ENCODE measurements at regions not wholly inside any gene's neighbourhood (a gene's known extent, or its start where the extent isn't known, plus 50 kb on each side); places are given as distances from the start of the nearest gene placed in this dataset.
A peak's percentile ranks its signal among the peaks of the same experiment; 100 is the strongest.

GRCh38 chr7:27362026-27362425, 119.4 kb downstream of the EVX1 start:
- DNase-seq (ENCODE audit: low read depth): no peak

DNA sequence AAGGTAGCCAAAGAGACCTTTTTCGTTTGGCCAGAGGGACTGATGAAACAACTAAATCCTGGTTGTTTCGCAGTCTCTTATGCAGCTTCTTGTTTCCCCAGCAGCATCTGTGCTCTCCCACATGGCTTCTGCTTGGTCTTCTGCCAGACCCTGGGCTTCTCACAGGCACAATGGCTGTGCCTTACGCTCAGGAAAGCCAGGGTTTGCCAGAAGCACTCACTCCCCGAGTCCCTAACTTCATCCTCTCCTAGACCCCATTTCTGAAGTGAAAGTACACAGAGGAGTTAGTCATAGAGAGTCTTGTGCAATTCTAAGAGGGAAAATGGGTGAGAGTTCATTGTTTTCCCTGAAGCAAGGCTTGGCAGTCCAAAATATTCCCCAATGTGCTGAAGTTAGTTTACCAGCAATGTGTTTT, 121.7 kb downstream of the EVX1 start:
- peak; percentile 51 for DNase-seq (ENCODE audit: low read depth)

- DNase-seq (ENCODE audit: low read depth): no peak
These were observed 124.8 kb downstream of the EVX1 start for GRCh38 chr7:27367179-27367932.

- DNase-seq (ENCODE audit: low read depth): no peak
These were observed 125.4 kb downstream of the EVX1 start for GRCh38 chr7:27367933-27368549.

DNA sequence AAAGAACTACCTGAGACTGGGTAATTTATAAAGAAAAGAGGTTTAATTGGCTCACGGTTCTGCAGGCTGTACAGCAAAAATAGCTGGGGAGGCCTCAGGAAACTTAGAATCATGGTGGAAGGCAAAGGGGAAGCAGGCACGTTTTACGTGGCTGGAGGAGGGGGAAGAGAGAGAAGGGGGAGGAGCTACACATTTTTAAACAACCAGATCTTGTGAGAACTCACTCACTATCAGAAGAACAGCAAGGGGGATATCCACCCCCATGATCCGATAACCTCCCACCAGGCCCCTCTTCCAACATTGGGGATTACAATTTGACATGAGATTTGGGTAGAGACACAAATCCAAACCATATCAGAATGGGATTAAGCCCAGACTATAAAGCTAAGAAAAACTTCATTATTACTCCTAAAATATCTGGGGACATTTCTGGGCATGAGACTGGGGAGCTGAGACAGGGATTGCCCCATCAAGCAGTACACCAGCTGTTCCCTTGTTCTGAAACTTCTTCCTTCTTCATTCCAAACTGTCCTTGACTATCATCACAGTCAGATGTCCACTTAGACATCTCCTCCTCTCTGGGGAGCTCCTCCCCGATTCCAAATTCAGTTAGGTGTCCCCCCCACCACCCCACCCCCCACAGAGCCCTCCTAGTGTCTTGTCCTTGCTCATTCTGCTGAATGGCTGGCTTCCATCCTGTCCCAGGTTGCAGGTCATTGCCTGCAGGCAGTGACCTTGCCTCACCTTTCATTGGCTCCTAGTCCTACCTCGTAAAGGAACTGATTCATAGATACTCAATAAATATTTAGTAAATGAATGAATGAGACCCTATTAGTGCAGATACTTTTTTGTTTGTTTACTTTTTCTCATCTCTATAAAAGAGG, 132.6 kb downstream of the EVX1 start:
- DNase-seq (ENCODE audit: low read depth): no peak

- DNase-seq (ENCODE audit: low read depth): no peak
These were observed 133.4 kb downstream of the EVX1 start for GRCh38 chr7:27375958-27376357.

DNA sequence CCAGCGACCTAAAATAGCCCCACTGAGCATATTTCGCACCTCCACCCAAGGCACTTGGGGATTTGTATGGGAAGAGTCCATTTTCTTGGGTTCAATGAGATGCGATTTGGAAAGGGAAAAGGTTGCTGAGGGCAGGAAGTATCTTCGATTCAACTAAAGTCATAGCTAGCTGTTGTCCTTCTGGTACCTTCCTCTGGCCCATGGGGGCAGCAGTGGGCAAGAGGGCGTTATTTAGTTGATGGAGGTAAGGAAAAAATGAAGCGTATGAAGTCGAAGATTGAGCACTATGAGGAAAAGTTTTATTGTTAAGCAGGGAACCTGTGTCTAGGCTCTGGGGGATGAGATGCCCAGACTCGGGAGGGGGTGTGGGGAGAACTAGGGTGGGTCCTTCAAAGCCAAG, 135.4 kb downstream of the EVX1 start:
- DNase-seq (ENCODE audit: low read depth): no peak

- no peak for DNase-seq (ENCODE audit: low read depth)
These were observed 139.7 kb downstream of the EVX1 start for GRCh38 chr7:27382307-27382706.

- DNase-seq (ENCODE audit: low read depth): no peak
These were observed 144.0 kb downstream of the EVX1 start for GRCh38 chr7:27386581-27386980.

DNA sequence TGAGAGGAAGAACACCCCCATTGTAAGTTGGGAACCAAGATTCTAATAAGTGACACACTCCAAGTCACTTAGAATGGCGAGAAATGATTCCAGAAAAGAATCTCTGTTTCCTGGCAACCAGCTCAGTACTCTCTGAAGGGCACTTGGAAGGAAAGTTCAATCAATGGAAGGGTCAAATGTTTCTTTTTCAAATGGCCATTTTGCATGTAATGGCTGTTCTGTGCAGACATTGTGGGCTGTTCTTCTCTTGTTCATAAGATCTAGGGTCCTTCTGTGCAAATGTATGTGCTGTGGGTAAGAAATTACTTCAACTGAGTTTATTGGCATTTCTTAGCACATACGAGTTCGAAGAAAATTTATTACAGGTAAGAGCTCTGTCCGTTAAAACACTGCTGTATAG, 145.3 kb downstream of the EVX1 start:
- no peak for DNase-seq (ENCODE audit: low read depth)

GRCh38 chr7:27388561-27388960, 146.0 kb downstream of the EVX1 start:
- DNase-seq (ENCODE audit: low read depth): no peak

GRCh38 chr7:27389496-27389895, 146.9 kb downstream of the EVX1 start:
- no peak for DNase-seq (ENCODE audit: low read depth)

DNA sequence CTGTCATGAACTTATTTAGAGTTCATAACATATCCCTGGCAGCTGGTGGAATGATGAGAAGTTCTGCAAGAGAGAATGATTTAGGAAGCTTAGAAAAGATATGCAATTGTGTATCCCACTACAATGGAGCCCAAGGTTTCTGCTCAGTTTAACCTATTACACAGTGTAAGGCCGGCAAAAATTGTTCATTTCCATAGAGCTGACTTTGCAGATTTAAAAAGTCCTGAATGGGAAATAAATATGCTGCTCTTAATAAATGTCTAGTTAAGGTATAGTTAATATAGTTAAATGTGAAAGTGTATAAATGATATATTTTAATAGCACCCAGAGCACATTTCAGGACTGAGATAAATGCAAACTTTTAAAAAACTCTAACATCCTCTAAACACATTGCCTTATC, 149.9 kb downstream of the EVX1 start:
- DNase-seq (ENCODE audit: low read depth): no peak

- DNase-seq (ENCODE audit: low read depth): no peak
These were observed 152.3 kb downstream of the EVX1 start for GRCh38 chr7:27394871-27395270.

GRCh38 chr7:27395626-27396025, 153.0 kb downstream of the EVX1 start:
- DNase-seq (ENCODE audit: low read depth): no peak

DNA sequence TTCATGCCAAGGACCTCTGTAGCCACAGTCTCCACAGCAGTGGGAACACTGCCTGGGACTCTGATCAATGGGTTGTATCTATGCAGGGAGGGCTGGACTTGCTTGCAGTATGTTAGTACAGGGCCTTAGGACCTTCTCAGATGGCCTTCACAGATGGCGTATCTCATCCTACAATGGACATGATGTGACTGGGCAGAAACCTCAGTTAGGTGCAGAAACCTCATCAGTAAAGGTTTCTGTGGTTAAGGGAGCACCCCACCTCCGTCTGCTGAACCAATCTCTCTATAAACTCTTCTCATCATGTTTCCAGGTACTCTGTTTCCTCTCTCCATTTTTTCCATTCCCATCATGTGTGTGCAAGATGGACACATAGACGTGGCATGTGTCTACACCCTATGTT, 154.9 kb downstream of the EVX1 start:
- no peak for DNase-seq (ENCODE audit: low read depth)

GRCh38 chr7:27398851-27399250, 156.2 kb downstream of the EVX1 start:
- DNase-seq (ENCODE audit: low read depth): no peak

DNA sequence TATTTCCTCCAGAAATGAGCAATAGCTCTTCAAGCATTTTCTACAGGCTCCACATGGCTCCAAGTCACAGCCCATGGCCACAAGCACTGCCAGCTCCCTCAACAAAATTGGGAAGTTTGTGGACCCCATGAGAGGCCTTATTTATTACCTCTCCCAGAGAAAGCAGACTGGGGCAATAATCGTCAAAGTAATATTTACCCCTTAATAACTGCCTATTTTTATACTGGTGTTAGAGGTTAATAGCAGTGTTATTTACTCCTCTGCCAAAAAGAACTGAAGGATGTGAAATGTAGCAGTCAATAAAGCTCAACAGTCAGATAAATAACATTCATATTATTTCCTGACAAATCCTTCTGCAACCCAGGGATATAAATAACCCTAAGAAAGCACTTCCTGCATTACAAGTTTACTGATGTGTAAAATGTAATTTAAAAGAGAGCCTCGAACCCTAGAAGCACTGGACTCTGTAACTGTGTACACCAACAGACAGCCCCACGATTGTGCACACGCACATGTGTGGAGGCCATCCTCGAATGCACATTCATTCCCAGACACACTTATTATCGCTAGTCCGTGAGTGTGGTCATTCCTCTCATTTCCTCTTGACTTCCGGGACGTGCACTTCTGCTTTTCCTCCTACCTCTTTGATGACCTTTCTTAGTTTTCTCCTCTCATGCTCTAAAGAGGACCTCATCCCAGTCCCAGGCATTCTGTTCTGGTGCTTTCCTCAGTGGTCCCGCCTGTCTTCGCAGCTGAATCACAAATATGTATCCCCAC, 157.4 kb downstream of the EVX1 start:
- DNase-seq (ENCODE audit: low read depth): no peak

GRCh38 chr7:27405780-27406179, 163.2 kb downstream of the EVX1 start:
- no peak for DNase-seq (ENCODE audit: low read depth)

DNA sequence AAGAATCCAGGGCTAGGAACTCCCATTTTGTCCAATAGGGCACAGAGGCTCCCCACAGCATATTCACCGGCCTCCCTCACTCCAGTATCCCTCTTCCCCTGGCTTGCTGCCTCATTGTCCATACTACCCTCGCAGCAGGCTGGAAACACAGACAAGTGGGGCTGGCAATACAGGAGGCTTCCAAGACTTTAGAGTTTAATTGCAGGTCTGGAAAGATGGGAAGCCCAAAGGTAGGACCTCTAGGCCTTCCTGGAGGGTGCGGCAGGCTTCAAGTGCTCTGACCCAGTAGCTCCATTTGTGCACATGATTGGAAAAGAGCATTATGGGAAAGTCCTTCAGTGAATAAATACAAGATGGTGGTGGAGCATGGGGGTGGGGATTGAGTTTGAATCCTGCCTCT, 166.7 kb downstream of the EVX1 start:
- DNase-seq (ENCODE audit: low read depth): no peak

DNA sequence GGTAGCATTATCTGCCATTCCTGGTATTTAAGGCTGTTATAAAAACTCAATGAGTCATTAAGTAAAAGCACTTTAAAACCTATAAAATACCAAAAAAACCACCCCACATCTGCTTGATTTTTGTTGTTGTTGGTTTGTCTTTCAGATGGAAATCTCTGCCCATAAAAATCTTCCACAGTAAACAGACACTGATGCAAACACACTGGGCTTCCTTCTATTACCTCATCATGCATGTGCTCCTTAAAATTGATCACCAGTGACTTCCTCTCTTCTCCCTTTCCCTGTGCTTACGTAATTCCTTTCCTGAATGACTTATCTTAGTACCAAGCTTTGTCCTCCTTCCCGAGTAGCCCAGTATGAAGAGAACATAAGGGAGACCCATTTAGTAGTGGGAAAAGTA, 167.2 kb downstream of the EVX1 start:
- DNase-seq (ENCODE audit: low read depth): peak; percentile 62

Data from HT1080 (cell line).